Transverse colon (tissue), 4 donors: ENCODE measurements at regions not wholly inside any gene's neighbourhood (a gene's known extent, or its start where the extent isn't known, plus 50 kb on each side); places are given as distances from the start of the nearest gene placed in this dataset.
A peak's percentile ranks its signal among the peaks of the same experiment; 100 is the strongest.

Source experiments
- DNase-seq: peaks from one replicate; pipeline ENCODE4 v3.0.0-alpha.2; 2019
- H3K27ac ChIP-seq, 4 donors: fragments of 200-600 bp; sonication (generic); 2 replicates each; pipeline ENCODE4 v1.5.1; 2016 to 2018; ENCODE audit warnings: inconsistent platforms in 4 of 4
- H3K27me3 ChIP-seq: fragments of 200-600 bp; sonication (generic); 2 replicates; pipeline ENCODE4 v1.5.1; 2017; ENCODE audit warnings: inconsistent platforms
- H3K36me3 ChIP-seq, 4 donors: fragments of 200-600 bp; sonication (generic); 2 replicates each; pipeline ENCODE4 v1.5.1; 2017 to 2019; ENCODE audit warnings: inconsistent platforms in 4 of 4
- H3K4me1 ChIP-seq, 4 donors: fragments of 200-600 bp; sonication (generic); 2 replicates each; pipeline ENCODE4 v1.5.1; 2017 to 2020; ENCODE audit warnings: inconsistent platforms in 4 of 4
- H3K4me3 ChIP-seq, 4 donors: fragments of 200-600 bp; sonication (generic); 1 replicate in 1 of 4; 2 replicates in 3 of 4; pipeline versions ENCODE4 v1.5.1 to v1.6.1; 2017 to 2019; ENCODE audit warnings: inconsistent platforms in 4 of 4
- H3K9me3 ChIP-seq, 2 donors: fragments of 200-600 bp; sonication (generic); 2 replicates each; pipeline ENCODE4 v1.5.1; 2017 to 2019; ENCODE audit warnings: inconsistent platforms in 2 of 2
- CTCF ChIP-seq, 5 experiments: fragments of 200-600 bp in 3 of 5; fragments of 450-650 bp in 2 of 5; sonication (generic) in 3 of 5; IDR thresholded peaks; 1 replicate in 2 of 5; 2 replicates in 3 of 5; pipeline ENCODE4 v1.5.1; 2016 to 2017; ENCODE audit warnings: antibody characterized with exemption in 5 of 5, inconsistent platforms in 3 of 5, mild to moderate bottlenecking in 2 of 5, moderate library complexity in 1 of 5
- EP300 ChIP-seq: sonication (generic); formaldehyde crosslinking; IDR thresholded peaks from one replicate; pipeline ENCODE4 v1.6.1; 2017; ENCODE audit warnings: antibody characterized with exemption, low read depth
- POLR2A ChIP-seq: fragments of 450-650 bp; IDR thresholded peaks from one replicate; pipeline ENCODE4 v1.6.1; 2016; ENCODE audit warnings: antibody characterized with exemption, mild to moderate bottlenecking, moderate library complexity
- POLR2AphosphoS5 ChIP-seq, 3 donors: sonication (generic); formaldehyde crosslinking; IDR thresholded peaks; one replicate each; pipeline ENCODE4 v1.6.1; 2016; ENCODE audit warnings: antibody characterized with exemption in 3 of 3
- WGBS, 2 donors: methylation state at CpG; one replicate each; pipeline ENCODE4 v1.1.5; 2018; ENCODE audit warnings: low coverage in 1 of 2; 5-methylcytosine and 5-hydroxymethylcytosine counted together
- in situ Hi-C, 4 donors: fragments of 200-750 bp; cut with MboI; loops; one replicate each; pipeline versions ENCODE4 v1.15.0 to v1.15.1; 2017; ENCODE audit warnings: low sequenced_read_pairs in 3 of 4, low pct_ligation_motif_present in 1 of 4, low pct_unique_long_range_greater_than_20kb in 1 of 4
- intact Hi-C: fragments of 100-400 bp; cut with DNase I; formaldehyde crosslinking; loops from one replicate; pipeline ENCODE4 v1.15.1; 2023; ENCODE audit warnings: low total_unique reads

GRCh38 chr13:38415233-38415632, 65.6 kb downstream of the UFM1 start:
- intact Hi-C loops (no loop called here), in situ Hi-C loops (no loop called here)
- 37 to 40% methylated on average over 1 to 5 of the region's 5 CpGs for WGBS, 2 donors
- DNase-seq: peak; percentile 8
- Histone ChIP-seq H3K4me3 (no peak overlapping the region), H3K9me3 (no peaks in the 10 kb centered on the region), H3K4me1 (no peaks in the 10 kb centered on the region), H3K36me3 (no peaks in the 10 kb centered on the region), H3K27me3 (no peaks in the 10 kb centered on the region), H3K27ac (no peak overlapping the region)
- TF ChIP-seq POLR2A (no peak), CTCF (IDR thresholded peaks at IDR 0.05) (no peak), EP300 (no peak), POLR2AphosphoS5 (IDR thresholded peaks at IDR 0.05) (no peak)

DNA sequence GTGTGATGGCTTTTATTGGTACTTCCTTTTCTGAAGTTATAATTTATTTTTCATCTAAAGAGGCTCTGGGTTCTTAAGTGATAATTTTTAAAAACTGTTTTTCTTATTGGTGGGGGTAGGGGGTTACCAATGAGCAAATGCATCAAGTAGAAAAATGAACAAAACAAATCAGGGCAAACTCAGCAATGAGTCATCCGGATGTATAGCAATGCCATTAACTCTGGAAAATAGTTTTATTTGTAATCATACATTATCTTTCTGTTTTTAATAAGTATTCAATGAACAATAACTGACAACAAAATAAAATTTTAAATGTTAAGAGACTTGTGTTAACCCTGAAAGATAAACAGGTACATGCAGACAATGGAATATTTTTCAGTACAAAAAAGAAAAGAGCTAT, 67.6 kb downstream of the UFM1 start:
- Histone ChIP-seq H3K9me3 (no peaks in the 10 kb centered on the region), H3K27ac (no peak overlapping the region), H3K4me1 (no peaks in the 10 kb centered on the region), H3K27me3 (no peaks in the 10 kb centered on the region), H3K36me3 (no peaks in the 10 kb centered on the region), H3K4me3 (no peak overlapping the region)
- no peak for DNase-seq
- 79 to 89% methylated on average over 1 of the region's 1 CpG for WGBS, 2 donors
- intact Hi-C loops (no loop called here), in situ Hi-C loops (no loop called here)
- TF ChIP-seq POLR2AphosphoS5 (IDR thresholded peaks at IDR 0.05) (no peak), CTCF (IDR thresholded peaks at IDR 0.05) (no peak), POLR2A (no peak), EP300 (no peak)

DNA sequence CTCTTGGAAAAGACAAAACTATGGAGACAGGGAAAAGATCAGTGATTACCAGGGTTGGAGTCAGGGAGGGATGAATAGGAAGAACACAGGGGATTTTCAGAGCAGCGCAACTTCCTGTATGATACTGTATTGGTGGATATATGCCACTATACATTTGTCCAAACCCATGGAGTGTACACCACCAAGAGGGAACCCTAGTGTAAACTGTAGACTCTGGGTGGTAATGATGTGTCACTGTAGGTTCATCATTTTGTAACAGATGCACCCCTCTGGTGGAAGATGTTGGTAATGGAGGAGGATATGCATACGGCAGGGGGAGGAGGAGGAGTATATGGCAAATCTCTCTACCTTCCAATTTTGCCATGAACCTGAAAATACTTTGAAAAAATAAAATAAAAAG, 68.1 kb downstream of the UFM1 start:
- H3K9me3 ChIP-seq: no peaks in the 10 kb centered on the region
- 55 to 61% methylated on average over 2 of the region's 2 CpGs for WGBS, 2 donors
- no peaks in the 10 kb centered on the region for H3K27me3 ChIP-seq
- H3K36me3 ChIP-seq: no peaks in the 10 kb centered on the region
- TF ChIP-seq CTCF (IDR thresholded peaks at IDR 0.05): no peak
- TF ChIP-seq EP300: no peak
- no peak for TF ChIP-seq POLR2AphosphoS5 (IDR thresholded peaks at IDR 0.05)
- no peak for TF ChIP-seq POLR2A
- no peak overlapping the region for H3K4me3 ChIP-seq
- no peak overlapping the region for H3K27ac ChIP-seq
- in situ Hi-C loops: no loop called here
- no peaks in the 10 kb centered on the region for H3K4me1 ChIP-seq
- intact Hi-C loops: no loop called here
- DNase-seq: no peak

DNA sequence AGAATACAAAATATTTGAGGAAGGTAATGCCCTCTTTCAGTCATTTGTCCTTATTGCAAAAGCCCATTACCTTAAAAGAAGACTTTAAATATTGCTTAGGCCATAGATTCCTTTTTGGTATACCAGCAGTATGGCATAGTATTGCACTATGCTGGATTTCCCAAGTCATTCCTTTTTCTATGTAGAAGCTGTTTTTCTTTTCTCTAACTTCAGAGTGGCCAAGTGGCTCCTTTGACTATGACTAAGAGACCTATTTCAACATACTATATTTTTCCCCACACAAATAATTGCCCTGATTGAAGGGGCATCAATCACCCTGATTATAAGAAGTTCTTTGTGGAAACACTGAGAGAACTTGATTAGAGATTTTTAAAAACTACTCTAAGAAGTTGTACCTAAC, 68.6 kb downstream of the UFM1 start:
- in situ Hi-C loops (no loop called here), intact Hi-C loops (no loop called here)
- TF ChIP-seq EP300 (no peak), POLR2AphosphoS5 (IDR thresholded peaks at IDR 0.05) (no peak), CTCF (IDR thresholded peaks at IDR 0.05) (no peak), POLR2A (no peak)
- H3K36me3 ChIP-seq: no peaks in the 10 kb centered on the region
- no peaks in the 10 kb centered on the region for H3K9me3 ChIP-seq
- H3K4me1 ChIP-seq: no peaks in the 10 kb centered on the region
- H3K27ac ChIP-seq: no peak overlapping the region
- H3K27me3 ChIP-seq: no peaks in the 10 kb centered on the region
- H3K4me3 ChIP-seq: no peak overlapping the region
- DNase-seq: no peak
